Stimulated activated memory B cell treated with anti-CD40 and anti-IgM and Interleukin-4, amounts not matched to agents 10 μg/mL and 1 μg/mL and 100 μg/mL, for 72 hours (primary cell): ENCODE measurements at regions not wholly inside any gene's neighbourhood (a gene's known extent, or its start where the extent isn't known, plus 50 kb on each side); places are given as distances from the start of the nearest gene placed in this dataset.

Experiments
- ATAC-seq: fragments of 150-1000 bp; cut with Tn5 transposase; 2 replicates; pipeline ENCODE4 v1.10.0; 2021
- H3K27ac Mint-ChIP-seq: one replicate; pipeline ENCODE4 v1.8.0; 2022; ENCODE audit warnings: mild to moderate bottlenecking, mixed read lengths
- H3K27me3 Mint-ChIP-seq: one replicate; pipeline ENCODE4 v1.8.0; 2022; ENCODE audit warnings: mixed read lengths
- H3K36me3 Mint-ChIP-seq: one replicate; pipeline ENCODE4 v1.8.0; 2022; ENCODE audit warnings: mixed read lengths
- H3K4me1 Mint-ChIP-seq: one replicate; pipeline ENCODE4 v1.8.0; 2022; ENCODE audit warnings: mixed read lengths
- H3K4me3 Mint-ChIP-seq: one replicate; pipeline ENCODE4 v1.8.0; 2022; ENCODE audit warnings: mild to moderate bottlenecking, moderate library complexity, mixed read lengths
- H3K9me3 Mint-ChIP-seq: one replicate; pipeline ENCODE4 v1.8.0; 2022; ENCODE audit warnings: mixed read lengths

DNA sequence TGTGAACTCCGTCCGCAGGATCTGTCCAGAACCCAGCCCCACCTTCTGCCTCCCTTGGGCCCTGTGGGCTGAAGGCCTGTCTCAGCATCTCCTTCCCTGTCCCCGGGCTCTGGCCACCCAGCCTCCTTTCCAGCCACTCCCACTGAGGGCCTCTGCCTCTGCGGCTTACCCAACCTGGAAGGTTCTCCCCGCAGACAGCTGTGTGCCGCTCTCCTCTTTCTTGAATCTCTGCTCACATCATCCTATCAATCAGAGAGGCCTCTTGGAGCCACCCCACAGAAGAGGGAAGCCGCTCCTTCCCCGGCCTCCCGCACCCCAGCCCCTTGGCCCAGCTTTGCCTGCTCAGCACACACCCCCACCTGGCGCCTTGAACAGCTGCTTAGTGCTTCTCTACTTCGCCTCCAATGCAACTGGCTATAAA lies 81.5 kb upstream of the UNC5A start:
- Mint-ChIP-seq H3K27me3 (peaks cover 95% of the 10 kb centered on the region), H3K4me1 (peaks cover 6% of the 10 kb centered on the region), H3K4me3 (no peak overlapping the region), H3K9me3 (peaks cover 3% of the 10 kb centered on the region), H3K36me3 (no peaks in the 10 kb centered on the region), H3K27ac (no peak overlapping the region)
- no peak for ATAC-seq

DNA sequence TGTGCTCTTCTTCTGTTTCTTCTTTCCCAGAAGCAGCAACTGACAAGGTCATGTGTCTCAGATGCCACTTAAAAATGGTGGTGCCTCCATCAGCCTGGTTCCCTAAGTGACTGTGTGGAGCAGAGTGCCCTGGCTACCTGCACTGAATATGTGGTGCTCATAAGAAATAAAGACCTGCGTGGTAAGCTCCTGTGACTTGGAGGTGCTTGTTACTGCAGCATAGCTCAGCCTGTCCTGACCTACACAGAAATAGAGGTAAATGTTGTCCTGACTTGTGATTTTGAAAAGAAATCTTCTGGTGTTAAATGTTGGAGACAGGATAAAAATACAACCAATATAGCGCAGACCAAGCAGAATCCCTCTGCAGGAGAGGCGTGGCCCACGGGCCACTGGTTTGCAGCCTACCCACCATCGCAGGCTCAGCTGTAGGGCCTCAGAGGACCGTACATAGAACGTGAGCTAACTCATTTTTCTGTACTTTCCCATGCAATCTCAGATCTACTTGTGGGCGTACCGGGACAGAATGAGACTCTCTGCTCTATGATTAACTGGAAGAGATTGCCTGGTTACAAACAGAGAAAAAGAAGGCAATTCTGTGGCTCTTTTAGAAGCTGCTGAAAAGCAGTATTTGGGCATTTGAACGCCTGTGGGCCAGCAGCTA lies 79.4 kb upstream of the UNC5A start:
- ATAC-seq: peak; percentile 34
- H3K27me3 Mint-ChIP-seq: peaks cover 96% of the 10 kb centered on the region
- no peak overlapping the region for H3K4me3 Mint-ChIP-seq
- no peak overlapping the region for H3K27ac Mint-ChIP-seq
- peaks cover 6% of the 10 kb centered on the region for H3K4me1 Mint-ChIP-seq
- H3K36me3 Mint-ChIP-seq: no peaks in the 10 kb centered on the region
- peaks cover 3% of the 10 kb centered on the region for H3K9me3 Mint-ChIP-seq

DNA sequence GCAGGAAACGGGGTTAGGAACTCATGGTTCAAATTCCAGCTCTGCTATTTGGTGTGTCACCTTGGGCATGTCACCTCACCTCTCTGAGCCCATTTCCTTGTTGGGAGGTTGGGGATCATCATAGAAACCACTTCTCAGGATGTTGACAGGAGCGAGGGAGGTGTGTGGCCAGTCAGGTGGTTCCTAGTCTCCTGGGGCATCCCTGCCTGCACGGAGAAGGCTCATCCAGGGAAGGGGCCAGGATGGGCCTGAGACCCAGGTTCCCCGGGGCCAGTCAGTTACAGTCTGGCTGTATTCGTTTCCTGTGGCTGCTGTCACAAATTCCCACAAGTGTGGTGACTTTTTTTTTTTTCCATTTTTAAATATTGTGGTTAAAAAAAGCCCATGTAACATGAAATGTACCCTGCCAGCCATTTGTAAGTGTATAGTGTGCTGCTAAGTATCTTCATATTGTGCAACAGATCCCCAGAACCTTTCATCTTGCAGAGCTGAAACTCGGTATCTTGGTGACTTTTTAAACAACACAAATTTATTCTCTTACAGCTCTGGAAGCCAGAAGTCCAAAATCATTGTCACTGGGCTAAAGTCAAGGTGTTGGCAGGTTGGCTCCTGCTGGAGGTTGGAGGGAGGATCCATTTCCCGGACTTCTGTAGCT lies 78.7 kb upstream of the UNC5A start:
- no peak overlapping the region for H3K4me3 Mint-ChIP-seq
- H3K36me3 Mint-ChIP-seq: no peaks in the 10 kb centered on the region
- no peak for ATAC-seq

DNA sequence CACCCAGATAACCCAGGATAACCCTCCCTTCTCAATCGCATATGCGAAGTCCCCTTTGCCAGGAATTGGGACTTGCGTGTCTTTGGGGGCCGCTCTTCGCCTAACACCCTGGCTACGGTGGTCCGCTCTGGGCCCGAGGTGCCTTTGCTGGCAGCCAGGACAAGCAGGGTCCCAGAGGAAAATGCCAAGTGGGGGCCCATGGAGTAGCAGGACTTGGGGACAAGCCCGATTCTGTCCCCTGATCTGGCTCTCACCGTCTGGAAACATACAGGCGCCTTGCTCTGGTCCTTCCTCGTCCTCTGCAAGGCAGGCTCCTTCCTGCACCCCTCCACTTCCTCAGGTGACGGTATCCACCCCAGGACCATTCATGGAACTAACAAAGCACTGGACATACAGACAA lies 78.1 kb upstream of the UNC5A start:
- ATAC-seq: no peak

More for the DNA sequence above, 78.7 kb upstream of the UNC5A start:
- Mint-ChIP-seq H3K4me1 (peaks cover 5% of the 10 kb centered on the region), H3K9me3 (peaks cover 3% of the 10 kb centered on the region), H3K27me3 (peaks cover 96% of the 10 kb centered on the region), H3K27ac (no peak overlapping the region)

GRCh38 chr5:176732736-176733405 lies 77.5 kb upstream of the UNC5A start:
- Mint-ChIP-seq H3K36me3 (no peaks in the 10 kb centered on the region), H3K4me1 (no peaks in the 10 kb centered on the region), H3K4me3 (no peak overlapping the region), H3K9me3 (peaks cover 3% of the 10 kb centered on the region), H3K27me3 (peaks cover 93% of the 10 kb centered on the region), H3K27ac (no peak overlapping the region)
- ATAC-seq: no peak

More for the DNA sequence above, 78.1 kb upstream of the UNC5A start:
- Mint-ChIP-seq H3K36me3 (no peaks in the 10 kb centered on the region), H3K27ac (no peak overlapping the region), H3K4me1 (no peaks in the 10 kb centered on the region), H3K9me3 (peaks cover 3% of the 10 kb centered on the region), H3K4me3 (no peak overlapping the region), H3K27me3 (peaks cover 96% of the 10 kb centered on the region)

DNA sequence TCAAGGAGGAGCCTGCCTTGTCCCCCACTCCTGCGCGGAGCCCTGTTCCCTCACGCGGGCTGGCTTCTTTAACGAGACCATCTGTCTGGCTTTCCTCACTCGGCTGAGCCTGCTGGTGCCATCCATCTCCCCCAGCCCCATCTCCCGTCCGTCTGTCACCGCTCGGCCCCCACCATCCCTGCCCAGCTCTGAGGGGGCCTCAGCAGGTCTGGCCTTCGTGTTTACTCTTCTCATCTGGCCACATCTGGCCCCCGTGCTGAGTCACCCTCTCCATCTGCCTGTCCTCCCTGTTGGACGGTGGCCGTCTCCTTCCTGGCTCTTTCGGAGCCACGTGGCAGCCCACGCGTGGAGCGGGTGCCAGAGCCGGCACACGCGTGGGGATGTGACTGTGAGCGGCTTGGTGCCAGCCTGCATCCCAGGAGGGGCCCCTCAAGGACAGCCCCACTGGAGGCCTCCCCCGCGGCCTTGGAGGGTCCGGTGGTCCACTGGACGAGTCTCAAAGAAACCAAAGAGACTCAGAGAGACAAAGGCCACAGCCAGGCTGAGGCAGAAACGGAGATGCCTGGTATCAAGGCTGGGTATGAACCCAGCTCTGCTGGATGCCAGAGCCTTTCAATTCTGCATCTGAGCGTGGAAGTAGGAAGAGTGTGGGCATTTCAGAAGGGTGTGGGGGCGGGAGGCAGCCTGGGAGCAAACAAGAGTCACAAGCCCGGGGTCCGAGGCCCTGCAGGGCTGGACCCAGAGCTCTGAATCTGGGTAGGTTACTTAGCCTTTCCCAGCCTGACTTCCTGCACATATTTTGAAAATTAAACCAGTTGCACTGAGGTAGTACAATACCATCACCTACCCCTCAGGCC lies 76.7 kb upstream of the UNC5A start:
- peaks cover 3% of the 10 kb centered on the region for H3K9me3 Mint-ChIP-seq
- ATAC-seq: no peak
- no peaks in the 10 kb centered on the region for H3K36me3 Mint-ChIP-seq
- H3K27ac Mint-ChIP-seq: no peak overlapping the region
- peaks cover 93% of the 10 kb centered on the region for H3K27me3 Mint-ChIP-seq
- no peaks in the 10 kb centered on the region for H3K4me1 Mint-ChIP-seq
- H3K4me3 Mint-ChIP-seq: no peak overlapping the region

GRCh38 chr5:176734756-176735342 lies 75.5 kb upstream of the UNC5A start:
- H3K27ac Mint-ChIP-seq: no peak overlapping the region
- no peak for ATAC-seq
- no peak overlapping the region for H3K4me3 Mint-ChIP-seq
- H3K36me3 Mint-ChIP-seq: no peaks in the 10 kb centered on the region
- no peaks in the 10 kb centered on the region for H3K4me1 Mint-ChIP-seq
- peaks cover 3% of the 10 kb centered on the region for H3K9me3 Mint-ChIP-seq
- H3K27me3 Mint-ChIP-seq: peaks cover 93% of the 10 kb centered on the region

- H3K27me3 Mint-ChIP-seq: peaks cover 94% of the 10 kb centered on the region
- ATAC-seq: no peak
- H3K4me1 Mint-ChIP-seq: no peaks in the 10 kb centered on the region
- no peak overlapping the region for H3K27ac Mint-ChIP-seq
- peaks cover 3% of the 10 kb centered on the region for H3K9me3 Mint-ChIP-seq
- no peak overlapping the region for H3K4me3 Mint-ChIP-seq
- H3K36me3 Mint-ChIP-seq: no peaks in the 10 kb centered on the region
These were observed 74.7 kb upstream of the UNC5A start for GRCh38 chr5:176735383-176736265.

DNA sequence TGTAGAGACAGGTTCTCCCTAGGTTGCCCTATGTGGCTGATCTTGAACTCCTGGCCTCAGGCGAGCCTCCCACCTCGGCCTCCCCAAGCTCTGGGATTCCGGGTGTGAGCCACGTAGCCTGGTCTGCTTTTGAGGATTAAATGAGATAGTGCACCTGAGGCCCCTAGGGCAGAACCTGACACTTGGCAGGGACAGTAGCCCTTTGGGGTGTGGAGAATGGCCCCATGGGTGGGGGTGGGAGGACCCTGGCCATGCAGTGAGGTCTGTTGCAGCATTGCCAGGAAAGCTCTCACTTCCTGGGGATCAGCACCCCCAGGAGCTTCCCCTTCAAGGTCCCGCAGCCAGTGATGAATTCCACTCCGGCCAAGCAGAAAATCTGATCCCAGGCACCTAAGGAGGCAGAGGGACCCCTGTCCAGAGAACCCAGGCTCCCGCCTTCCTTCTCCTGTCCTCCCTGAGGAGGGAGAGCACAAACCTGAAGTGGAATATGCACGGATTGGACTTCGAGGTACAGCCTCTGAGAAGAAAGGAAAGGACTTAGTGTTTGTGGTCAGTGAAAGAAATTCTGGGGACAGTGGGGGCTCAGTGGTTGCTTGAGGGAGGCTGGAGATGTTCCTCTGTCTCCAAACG lies 73.9 kb upstream of the UNC5A start:
- Mint-ChIP-seq H3K27me3 (peaks cover 94% of the 10 kb centered on the region), H3K27ac (no peak overlapping the region), H3K36me3 (no peaks in the 10 kb centered on the region), H3K4me3 (no peak overlapping the region), H3K9me3 (no peaks in the 10 kb centered on the region), H3K4me1 (no peaks in the 10 kb centered on the region)
- ATAC-seq: no peak

DNA sequence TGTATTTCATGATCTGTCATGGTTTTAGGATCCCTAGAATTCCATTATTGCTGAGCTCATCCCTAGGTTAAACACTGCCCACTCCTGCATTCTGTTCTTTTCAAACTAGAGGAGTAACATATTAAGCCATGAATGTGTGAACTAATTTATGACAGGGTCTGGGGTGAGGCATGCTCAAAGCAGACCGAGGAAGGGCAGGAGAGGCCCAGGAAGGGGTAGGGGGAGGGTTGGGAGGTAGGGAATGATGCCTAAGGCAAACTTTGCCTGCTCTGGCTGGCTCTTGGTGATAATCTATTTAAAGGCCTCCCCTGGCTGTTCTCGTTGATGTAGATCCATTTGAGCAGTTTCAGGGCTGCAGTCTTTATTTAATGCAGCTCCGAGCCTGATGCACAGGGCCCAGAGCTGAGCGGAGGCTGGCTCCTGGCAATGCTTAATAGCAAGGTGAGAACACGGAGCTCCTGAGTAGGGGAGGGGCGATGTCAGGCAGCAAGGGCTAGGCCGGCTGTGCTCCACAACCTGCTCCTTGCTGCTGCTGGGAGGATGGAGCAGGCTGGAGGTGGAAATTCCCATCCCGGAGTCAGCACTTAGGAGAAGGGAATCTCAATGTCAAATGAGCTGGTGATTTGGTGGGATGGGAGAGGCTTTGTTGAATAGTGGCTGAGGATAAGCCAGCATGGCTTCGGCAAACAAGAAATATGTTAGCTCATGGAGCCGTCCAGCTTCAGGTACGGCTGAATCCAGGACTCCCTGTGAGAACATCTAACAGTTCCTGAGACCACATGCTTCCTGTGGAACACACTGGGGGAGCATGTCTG lies 73.2 kb upstream of the UNC5A start:
- Mint-ChIP-seq H3K9me3 (no peaks in the 10 kb centered on the region), H3K36me3 (no peaks in the 10 kb centered on the region), H3K4me3 (no peak overlapping the region), H3K4me1 (peaks cover 7% of the 10 kb centered on the region), H3K27me3 (peaks cover 97% of the 10 kb centered on the region), H3K27ac (no peak overlapping the region)
- ATAC-seq: no peak

GRCh38 chr5:176737746-176738636 lies 72.4 kb upstream of the UNC5A start:
- no peak for ATAC-seq
- H3K27ac Mint-ChIP-seq: no peak overlapping the region
- H3K9me3 Mint-ChIP-seq: no peaks in the 10 kb centered on the region

DNA sequence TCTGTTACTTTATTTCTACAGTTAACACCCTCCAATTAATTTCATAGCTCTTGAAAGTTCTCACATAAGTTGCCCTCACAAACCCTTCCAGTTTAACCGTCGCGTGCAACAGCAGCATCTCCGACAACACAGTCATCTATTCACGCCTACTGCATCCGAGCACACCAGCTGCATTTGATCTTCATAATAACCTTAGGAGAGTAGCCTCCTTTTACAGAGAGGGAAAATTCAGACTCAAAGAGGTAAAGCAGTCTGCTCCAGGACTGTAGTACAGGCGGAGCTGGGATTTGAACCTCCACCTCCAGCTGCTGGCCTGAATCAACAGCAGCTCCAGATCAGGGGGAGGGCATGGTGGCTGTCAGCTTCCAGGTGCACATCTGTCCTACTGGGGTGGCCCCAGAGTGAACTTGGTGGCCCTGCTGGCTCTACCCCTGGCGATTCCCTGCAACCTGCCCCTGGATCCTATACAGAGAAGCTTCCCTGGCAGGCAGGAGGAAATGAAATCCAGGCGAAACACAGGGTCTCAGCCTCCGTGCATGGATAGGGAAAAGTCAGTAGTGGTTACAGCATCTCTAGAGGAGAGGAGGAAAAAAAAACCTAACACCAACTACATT lies 71.6 kb upstream of the UNC5A start:
- H3K27me3 Mint-ChIP-seq: peaks cover 97% of the 10 kb centered on the region
- ATAC-seq: no peak
- peaks cover 10% of the 10 kb centered on the region for H3K4me1 Mint-ChIP-seq
- H3K27ac Mint-ChIP-seq: no peak overlapping the region
- no peaks in the 10 kb centered on the region for H3K9me3 Mint-ChIP-seq
- H3K36me3 Mint-ChIP-seq: no peaks in the 10 kb centered on the region
- no peak overlapping the region for H3K4me3 Mint-ChIP-seq

More at GRCh38 chr5:176737746-176738636, 72.4 kb upstream of the UNC5A start:
- no peaks in the 10 kb centered on the region for H3K36me3 Mint-ChIP-seq
- no peak overlapping the region for H3K4me3 Mint-ChIP-seq
- H3K27me3 Mint-ChIP-seq: peaks cover 97% of the 10 kb centered on the region
- H3K4me1 Mint-ChIP-seq: peaks cover 8% of the 10 kb centered on the region
